GM21515 (cell line): ENCODE measurements at regions not wholly inside any gene's neighbourhood (a gene's known extent, or its start where the extent isn't known, plus 50 kb on each side); places are given as distances from the start of the nearest gene placed in this dataset.

Experiments
- ATAC-seq: cut with Tn5 transposase; IDR thresholded peaks from one replicate; pipeline ENCODE4 v1.9.1; 2021; ENCODE audit not compliant: unreplicated experiment

DNA sequence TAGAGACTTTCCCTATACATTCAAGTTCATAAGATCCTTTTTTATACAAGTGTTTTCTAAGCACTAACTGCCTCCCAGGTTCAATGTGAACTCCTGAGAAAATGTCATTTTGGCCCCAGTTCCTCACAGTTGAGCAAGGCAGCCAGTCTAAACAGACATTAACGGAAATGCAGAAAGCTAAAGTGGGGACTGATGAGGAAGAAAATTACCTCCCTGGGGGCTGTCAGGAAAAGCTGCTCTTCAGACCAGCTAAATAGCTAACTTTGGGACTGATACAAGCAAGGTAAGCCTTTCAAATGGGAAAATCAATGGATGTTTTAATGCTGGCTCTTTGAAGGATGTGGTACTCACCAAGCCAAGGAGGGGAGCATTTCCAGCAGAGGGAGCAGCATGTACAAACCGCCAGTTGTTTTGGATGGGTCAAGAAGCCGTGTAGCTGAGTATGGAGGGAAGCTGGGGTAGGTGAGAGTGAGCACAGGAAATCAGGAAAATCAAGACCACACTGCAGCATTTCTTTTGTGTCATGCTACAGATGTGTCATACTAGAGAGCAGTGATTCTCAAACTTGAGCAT, 180.8 kb upstream of the CHD6 start:
- no peak for ATAC-seq

DNA sequence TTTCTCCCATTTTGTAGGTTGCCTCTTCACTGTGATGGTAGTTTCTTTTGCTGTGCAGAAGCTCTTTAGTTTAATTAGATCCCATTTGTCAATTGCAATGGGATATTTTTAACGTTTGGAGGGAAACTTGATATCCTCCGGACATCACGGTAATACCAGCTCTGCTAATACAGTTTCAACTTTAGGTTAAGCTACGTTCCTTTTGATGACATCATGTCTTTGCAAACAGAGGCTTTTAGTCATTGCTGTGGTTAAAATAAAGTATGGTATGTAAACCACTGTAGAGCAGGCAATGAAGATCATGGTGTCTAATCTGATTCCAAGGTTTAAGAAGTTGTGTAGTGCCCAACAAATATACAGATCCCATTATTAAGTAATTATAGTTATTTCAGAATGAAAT, 168.0 kb upstream of the CHD6 start:
- ATAC-seq = no peak

DNA sequence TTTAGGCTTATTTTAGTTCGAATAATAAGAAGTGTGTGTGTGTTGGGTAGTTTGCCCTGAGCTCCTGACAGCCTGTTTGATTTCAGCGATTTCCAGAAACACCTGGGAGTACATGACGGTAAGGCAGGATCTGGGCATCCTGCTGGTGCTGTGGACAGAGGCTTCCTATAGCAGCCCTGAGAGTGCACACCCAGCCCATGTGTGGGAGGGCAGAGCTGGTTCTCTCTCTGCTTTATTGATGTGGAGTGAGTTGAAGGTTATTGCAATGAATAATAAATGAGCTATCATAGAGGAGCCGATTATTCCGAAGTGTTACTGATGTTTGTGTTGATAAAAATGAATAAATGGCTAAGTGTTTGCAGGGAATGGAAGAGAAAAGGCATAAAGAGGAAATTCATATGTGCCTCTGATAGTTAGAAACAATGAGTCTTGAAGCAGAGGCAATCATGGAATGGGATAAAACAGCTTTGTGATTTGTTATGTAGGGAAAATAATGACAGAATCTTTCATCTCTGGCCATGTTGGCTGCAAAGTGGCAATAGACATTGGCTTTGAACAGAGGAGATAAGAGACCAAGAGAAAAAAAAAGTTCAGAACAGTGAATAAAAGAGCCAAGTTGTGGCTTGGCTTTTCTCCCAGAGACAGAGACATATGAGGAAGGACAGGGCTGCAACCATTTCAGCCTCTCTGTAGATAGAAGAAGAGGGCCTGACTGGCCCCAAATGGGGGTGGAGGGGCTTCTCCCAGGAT, 166.2 kb upstream of the CHD6 start:
- no peak for ATAC-seq

DNA sequence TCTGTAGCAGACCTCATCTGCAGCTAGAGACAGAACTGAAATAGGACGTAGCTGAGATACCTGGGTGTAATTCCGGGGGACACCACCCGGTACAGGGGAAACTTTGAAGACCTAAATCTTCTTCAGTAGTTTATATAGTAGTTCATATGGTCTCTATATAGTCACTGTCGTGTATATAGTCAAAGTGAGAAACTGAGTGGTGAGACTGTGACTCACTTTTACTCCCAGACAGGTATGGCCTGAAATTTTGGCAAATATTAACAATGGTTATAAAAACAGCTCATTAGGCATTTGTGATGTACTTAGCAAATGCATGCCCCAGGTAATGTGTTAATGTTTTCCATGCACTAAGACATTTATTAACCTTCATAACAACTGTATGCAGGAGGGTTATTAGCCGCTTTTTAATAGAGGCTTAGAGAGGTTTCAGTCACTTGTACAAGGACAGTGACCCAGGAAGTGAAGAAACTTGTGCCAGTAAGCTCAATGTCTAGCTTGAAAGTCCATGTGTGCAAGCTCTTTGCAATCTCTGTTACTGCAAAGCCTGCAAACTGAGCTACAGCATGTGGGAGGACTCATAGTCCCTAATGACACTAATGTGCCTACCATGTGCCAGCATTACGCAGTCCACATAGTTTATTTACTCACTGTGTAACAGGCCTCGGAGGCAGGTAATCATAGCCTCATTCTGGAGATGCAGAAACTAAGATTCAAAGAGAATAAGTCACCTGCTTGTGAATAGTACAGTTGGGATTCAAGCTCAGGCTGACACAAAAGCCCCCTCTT, 165.4 kb upstream of the CHD6 start:
- ATAC-seq = no peak

DNA sequence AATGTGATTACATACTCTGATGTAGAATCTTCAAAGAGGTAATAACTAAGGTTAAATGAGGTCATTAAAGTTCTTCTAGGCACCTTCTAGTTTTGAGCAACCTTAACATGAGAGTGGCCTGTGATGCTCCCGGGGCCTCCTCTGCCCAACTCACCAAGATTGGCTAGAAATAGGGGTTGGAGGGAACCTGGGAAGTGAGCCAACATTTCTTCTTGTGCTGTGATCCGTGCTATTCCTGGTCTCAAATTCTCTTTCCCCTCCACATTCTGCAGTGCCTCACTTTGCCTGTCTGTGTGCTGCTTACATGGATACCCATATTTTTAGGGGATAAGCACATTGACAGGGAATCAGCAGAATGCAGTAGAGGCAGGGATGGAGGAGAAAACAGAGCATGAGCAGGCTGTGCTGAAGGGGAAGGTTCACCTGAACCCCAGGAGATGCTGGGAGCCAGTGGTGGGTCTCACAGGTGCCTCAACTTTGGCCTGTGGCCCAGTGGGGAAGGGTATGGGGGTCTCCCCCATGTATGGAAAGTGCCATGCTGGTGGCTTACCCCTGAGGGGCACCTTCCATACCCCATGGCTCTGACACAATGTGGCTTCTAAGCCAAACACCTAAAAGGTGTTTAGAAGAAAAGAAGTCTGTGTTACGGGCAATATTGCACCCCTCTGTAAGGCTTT, 164.7 kb upstream of the CHD6 start:
- no peak for ATAC-seq

DNA sequence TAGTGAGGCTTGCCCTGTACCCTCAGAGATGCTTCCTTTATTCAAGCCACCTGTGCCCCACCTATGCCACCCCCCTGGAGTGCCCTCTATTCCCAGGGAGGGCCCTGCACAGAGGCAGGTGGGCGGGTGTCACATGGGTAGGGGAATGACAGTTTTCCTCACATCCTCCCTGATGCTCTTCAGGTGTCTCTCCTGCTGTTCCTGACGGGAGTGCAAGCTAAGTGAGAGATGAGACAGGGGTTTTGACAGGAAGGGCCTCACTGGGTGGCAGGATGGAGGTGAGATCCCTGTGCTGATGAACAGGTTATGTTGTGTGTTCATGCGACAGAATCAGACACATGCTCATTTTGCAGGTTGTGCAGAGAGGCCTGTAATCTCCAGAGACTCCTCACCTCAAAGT, 164.1 kb upstream of the CHD6 start:
- no peak for ATAC-seq

DNA sequence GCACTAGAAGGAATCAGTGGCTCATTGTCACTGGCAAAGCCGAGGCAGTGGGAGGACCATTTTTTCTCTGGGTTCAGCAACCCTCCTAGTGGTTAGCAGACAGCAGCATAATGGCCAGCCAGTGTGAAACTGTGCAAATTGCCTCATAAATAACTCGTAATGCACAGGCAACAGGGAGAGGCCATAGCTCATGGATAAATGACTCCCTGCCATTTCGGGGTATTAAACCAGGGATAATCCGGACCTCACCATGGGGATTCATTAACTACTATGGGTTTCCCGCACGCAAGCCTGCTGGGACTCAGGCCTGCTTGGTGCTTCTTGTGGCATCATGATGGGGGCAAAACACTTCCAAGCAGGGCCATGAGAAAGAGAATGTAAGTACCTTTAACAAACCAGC, 158.2 kb upstream of the CHD6 start:
- no peak for ATAC-seq

DNA sequence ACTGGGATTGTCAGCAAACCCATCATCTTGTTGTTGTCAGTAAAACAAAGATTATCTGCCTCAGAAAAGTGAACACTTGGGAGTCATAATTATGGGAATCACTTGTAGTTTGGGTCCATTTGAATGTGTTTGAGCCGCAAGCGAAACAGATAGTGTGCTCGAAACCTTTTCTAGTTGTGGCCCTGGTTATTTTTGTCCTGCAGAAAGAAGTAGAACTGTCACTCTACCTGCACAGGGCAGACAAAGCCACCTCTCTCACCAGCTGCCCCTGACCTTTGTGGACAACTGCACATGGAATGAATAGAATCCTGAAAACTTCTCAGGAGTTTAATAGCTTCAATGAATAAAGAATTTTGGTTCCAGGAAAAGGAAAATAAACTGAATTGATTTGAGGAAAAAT, 156.1 kb upstream of the CHD6 start:
- ATAC-seq = no peak

DNA sequence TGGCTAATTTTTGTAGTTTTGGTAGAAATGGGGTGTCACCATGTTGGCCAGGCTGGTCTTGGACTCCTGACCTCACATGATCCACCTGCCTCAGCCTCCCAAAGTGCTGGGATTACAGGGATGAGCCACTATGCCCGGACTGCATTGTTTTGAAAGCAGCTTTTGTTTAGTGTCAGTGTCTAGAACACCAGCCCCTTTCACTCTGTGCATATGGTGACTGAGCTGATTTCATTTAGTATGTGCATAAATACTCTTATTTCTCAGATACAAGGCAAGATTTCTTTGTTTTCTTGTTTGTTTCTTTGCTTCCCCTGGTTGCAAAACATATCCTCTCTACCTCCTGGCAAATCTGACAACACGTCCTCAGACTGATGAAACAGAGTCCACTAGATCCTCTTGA, 152.8 kb upstream of the CHD6 start:
- ATAC-seq = no peak

DNA sequence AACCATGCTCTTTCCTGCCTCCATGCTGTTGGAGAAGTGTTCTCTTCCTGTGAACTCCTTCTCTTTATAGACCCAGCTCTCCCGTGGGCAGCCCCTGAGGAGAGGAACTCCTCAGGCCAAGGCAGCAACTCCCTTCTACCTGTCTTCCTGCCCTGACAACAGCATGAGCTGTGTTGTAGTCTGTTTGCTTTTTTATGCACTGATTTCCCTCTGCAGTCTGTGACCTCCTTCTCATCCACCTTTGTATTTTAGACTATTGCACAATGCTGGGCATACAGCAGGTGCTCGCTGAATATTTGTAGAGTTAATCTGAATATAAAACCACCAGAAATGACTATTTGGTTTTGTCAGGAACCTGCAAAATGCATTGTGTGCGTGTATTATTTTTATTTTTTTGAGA, 152.2 kb upstream of the CHD6 start:
- no peak for ATAC-seq

DNA sequence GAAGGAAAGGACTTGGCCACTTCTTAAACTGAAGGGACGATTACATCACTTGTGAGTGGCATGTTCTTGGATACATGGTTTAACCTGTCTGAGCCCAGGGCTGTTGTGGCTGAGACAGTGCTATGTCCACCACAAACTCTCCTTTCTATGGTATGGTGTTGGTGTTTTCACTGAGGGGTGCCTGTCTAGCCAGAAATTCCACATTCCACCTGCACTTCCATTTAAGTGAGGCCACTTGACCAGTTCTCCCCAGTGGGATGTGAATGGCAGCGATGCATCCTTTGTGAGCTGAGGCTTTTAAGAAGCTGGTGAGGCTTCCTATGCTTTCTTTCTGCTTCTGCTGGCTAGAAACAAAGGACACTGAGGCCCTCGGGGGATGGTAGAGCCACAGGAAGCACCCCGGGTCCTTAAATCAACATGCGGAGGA, 151.4 kb upstream of the CHD6 start:
- ATAC-seq = no peak

DNA sequence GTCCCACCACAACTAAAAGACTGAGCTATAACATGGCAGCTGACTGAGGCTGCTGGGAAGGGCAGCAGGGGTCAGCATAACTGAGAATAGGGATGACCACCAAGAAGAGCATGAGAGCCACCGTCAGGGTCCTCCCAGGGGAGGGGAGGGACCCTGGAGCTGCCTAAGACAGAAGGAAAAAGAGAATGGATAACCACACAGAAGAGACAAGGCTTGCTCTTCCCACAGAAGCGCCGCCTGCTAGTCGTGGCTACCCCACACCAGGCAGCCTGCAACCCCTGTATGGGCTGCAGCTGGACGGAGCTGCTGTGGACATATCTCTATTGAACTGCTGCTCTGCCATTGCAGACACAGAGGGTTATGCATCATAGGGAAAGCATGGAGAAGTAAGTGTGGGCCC, 132.0 kb upstream of the CHD6 start:
- no peak for ATAC-seq

DNA sequence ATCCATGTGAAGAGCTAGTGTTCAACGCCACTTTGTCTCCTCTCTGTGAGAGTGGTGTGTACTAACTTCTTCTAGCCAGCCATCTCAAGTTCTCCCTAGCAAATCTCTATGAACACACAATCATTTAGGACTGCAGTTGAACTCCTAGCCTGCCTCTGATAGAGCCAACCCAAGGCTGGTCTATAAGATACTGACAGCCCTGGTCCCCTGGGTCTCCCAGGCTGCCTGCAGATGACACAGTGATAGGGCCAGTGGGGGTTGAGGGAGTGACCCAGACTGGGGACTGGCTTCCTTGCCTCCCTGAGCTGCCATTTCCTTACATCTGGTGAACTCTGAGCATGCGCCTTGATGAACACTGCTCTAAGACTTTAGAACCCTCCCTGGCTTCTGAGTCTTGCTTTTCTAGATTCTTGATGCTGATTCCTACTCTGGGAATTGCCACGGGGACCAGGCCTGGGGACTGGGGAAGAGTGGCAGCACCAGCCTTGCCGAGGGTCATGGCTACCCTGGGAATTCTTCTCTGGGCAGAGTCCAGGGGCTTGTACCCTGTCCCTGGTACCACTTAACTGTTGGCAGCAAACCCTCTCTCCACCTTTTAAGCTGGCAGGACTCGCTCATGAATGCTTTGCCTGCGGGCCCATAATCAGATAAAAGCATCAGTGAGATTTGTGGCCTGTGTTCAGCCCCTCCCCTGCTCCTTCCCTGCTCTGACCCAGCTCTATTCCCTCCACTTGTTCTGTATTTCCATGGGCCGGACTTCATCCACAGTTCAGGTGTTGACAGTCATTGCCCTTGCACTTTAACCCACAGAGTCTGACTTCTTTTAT, 130.8 kb upstream of the CHD6 start:
- ATAC-seq = no peak

DNA sequence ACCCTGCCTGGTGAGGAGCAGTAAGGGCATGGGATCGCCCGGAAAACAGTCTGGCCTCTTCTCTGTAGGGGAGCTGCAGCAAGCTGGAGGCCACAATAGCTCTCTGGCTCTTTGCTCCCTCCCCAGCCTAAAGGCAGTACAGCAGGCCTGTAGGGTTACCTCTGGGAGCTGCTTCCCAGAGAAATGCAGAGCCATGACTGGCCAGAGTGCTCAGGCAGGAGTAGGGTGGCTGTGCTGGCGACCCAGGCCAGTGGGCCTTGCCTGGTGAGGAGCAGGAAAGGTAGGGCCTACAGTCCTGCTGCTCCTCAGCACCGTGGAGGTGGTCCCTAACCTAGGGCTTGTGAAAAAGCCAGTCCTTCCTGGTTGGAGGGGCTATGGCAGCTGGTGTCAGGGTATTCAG, 129.9 kb upstream of the CHD6 start:
- ATAC-seq = no peak

DNA sequence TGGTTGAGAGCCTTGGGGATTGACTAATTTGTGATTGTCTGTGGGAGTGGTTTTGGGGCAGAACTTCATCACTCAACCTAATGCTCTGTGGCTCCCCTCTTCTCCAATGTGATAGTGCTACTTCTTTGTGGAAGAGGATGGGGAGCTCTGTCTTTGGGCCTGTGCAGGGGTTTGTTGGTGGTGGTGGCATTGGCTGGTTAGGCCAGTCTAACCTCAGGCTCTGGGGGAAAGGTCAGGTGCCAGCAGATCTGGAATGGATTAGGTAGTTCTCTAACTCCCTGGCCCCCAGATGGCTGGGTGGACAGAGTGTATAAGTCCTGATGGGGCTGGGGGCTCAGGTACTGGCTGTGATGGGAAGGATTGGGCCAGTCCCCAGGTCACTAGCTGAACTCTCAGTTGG, 129.0 kb upstream of the CHD6 start:
- no peak for ATAC-seq

DNA sequence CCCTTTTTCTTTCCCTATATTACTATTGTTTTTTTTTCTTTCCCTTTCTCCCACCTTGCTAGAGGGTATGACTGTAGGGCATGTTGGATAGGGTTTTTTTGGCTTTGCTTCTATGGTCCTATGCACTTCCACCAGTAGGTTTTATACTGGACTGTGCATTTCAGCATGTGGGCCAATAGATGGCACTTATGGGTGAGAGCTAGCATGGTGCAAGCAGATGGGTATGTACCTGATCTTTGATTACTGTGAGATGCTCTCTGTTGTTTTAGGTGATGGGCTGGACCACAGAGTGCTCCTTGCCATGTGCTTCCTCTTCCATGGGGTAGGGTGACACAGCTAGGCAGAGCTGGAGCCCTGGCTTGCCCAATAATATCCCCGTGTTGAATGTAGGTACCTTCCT, 128.5 kb upstream of the CHD6 start:
- no peak for ATAC-seq

DNA sequence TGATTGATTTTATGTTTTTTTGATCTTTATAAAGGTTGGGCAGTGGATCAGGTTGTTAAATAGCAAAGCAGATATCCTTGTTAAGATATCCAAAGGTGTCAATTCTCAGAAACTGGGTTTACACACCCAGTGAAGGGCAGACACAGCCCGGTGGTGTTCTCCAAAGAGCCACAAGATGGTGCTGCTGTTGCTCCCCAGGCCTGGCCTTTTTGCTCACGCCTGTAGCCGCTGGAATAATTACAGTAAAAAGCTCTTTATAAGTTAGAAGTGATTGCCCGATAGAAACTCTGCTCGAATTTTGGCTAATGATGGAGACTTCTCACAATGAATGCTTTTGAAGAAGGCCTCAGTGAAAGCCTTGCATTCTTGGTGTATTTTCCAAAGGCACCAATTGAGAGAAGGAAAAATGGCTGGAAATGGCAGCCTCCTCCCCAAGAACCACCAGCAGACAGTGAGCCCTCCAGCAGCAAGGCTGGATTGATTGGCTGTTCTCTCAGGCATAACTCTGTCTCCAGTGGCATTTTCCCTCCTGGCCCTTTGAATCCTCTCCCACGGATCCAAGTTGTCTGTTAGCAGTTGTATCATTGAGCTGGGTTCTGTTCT, 120.5 kb upstream of the CHD6 start:
- ATAC-seq = no peak

DNA sequence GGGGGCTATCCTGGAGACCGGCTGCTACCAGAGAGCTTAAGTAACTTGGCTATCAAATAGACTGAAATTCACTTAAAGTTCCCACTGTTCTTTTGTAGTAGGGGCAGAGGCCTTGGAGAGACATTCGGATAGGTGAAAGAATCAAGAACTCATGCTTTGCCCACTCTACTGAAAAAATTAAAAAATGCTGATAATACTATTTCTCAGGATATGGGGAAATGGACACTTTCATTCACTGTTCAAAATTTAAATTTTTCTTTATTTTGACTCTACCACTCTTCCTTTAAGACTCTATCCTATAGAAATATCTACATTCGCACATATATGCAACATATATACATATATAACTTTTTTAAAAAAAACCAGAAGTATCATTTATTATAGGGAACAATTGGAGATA, 117.8 kb upstream of the CHD6 start:
- no peak for ATAC-seq

DNA sequence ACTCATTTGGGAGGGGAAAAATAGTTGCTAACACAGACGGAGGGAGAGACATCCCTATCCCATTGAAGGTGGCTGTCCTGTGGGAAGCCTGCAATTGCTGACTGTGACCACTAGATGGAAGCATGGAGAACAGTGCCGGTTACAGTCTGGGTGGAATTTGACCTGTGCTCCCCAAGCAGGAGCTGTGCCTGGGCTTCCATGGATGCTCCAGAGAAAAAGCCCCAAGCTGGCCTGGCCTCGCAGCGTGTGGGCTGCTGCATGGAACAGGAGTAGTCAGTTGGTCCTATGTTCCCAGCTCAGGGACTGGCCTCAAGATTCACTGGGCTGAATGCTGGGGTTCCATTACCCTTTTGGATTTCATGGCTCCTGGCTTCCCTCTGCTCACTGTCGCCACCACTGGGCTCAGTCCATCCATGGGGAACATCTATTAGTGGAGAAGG, 116.3 kb upstream of the CHD6 start:
- ATAC-seq = peak; percentile 52

DNA sequence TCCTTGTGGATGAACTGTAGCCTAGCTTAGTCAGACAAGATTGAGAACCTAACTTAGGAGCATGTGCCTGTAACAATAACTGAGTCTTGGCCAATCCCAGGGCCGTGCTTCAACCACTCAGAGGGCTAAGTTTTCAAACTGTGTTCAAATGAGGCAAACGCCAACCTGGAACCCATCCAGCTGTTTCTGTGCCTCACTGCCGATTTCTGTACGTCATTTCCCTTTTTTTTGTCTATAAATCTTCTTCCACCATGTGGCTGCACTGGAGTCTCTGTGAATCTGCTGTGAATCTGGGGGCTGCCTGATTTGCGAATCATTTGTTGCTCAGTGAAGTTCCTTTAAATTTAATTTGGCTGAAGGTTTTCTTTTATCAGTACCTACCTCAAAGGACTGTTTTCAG, 115.0 kb upstream of the CHD6 start:
- no peak for ATAC-seq
